ENCODE measurements at regions not wholly inside any gene's neighbourhood (a gene's known extent, or its start where the extent isn't known, plus 50 kb on each side); places are given as distances from the start of the nearest gene placed in this dataset.

DNA sequence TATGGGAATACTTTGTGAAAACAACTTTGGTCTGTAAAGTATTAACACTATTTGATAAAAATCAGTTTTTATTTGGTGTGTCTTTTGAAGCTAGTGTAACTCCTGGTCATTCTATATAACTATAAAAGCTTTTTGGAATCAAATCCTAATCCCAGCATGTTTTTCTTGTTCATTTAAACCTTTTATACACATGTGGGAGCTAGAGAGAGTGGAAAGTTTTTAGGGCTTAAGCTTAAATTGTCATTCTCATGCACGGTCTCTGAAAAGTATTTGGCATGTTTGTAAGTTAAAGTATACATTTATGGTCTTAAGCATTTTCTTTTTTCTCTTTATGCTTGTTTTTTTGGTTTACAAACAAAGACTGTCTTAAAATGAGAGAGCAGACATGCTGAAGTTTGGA is 83.4 kb upstream of the RARB start (continued):
- TF ChIP-seq, protein P1, sequence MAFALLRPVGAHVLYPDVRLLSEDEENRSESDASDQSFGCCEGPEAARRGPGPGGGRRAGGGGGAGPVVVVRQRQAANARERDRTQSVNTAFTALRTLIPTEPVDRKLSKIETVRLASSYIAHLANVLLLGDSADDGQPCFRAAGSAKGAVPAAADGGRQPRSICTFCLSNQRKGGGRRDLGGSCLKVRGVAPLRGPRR (CRISPR knock-in tag; IDR thresholded peaks at IDR 0.05), result no peak
- TF ChIP-seq NR2F6 (CRISPR knock-in tag; IDR thresholded peaks at IDR 0.05) (no peak), FOXJ3 (CRISPR knock-in tag; IDR thresholded peaks at IDR 0.05) (no peak), ZNF24 (IDR thresholded peaks at IDR 0.05) (no peak), ELF1 (tag; IDR thresholded peaks at IDR 0.05) (no peak)
- TF ChIP-seq, protein P2, sequence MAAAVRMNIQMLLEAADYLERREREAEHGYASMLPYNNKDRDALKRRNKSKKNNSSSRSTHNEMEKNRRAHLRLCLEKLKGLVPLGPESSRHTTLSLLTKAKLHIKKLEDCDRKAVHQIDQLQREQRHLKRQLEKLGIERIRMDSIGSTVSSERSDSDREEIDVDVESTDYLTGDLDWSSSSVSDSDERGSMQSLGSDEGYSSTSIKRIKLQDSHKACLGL (CRISPR knock-in tag; IDR thresholded peaks at IDR 0.05; ENCODE audit: borderline replicate concordance, poor library complexity, severe bottlenecking), result no peak

DNA sequence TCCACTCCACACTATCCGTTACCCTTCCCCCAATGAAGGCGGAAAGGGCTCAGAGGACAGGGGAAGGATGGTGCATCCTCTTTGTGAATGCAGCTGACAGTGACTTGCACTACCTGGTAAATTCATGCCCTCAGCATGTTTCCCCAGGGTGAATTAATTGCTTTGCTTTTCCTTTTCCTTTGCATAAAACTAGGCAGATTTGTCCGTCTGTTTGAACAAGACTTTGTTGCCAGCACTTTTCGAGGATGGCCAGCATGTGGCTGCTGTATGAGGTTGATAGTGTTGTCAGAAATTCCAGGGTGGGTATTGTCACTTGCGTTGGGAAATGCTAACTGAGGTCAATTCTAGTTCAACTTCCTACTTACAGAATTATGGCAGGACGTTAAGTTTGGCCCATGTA is 79.0 kb upstream of the RARB start:
- Histone ChIP-seq H4K20me1 (replicated peaks; ENCODE audit: control insufficient read depth, insufficient read depth, low read length) (no peaks in the 10 kb centered on the region), H3K36me3 (ENCODE audit: control insufficient read depth, insufficient read depth, low read length) (no peaks in the 10 kb centered on the region), H2AFZ (ENCODE audit: low read depth, low read length) (no peak overlapping the region), H3K9me1 (ENCODE audit: control insufficient read depth, insufficient read depth, low read length) (no peaks in the 10 kb centered on the region), H3K9me3 (replicated peaks; ENCODE audit: control insufficient read depth, insufficient read depth, low read depth, low read length) (0 out of 2 replicates have a peak, but pooled peaks cover 2% of the 10 kb centered on the region), H3K4me3 (no peak overlapping the region), H3K4me2 (ENCODE audit: insufficient read depth, low read length) (no peak overlapping the region), H3K79me2 (ENCODE audit: control insufficient read depth, insufficient read depth, low read length) (no peaks in the 10 kb centered on the region), H3K9ac (ENCODE audit: insufficient read depth in 1 of 2, low read depth in 2 of 2, low read length in 2 of 2) (no peak overlapping the region), H3K4me1 (replicated peaks in 1 of 2; ENCODE audit: control insufficient read depth in 2 of 2, insufficient read depth in 2 of 2, low read length in 2 of 2) (no peaks in the 10 kb centered on the region), H3K27ac (ENCODE audit: extremely low read depth, low read depth, low read length) (no peak overlapping the region), H3K27me3 (ENCODE audit: control insufficient read depth in 2 of 2, insufficient read depth in 2 of 2, low read length in 2 of 2) (no peaks in the 10 kb centered on the region)
- CTCF ChIA-PET (ENCODE audit: low intra/inter-chr PET ratio), result no interaction called here
- 0% methylated on average over 6 of the region's 6 CpGs for WGBS (ENCODE audit: insufficient coverage, low coverage, missing lambda C conversion rate)
- POLR2A ChIA-PET, result no interaction called here
- FAIRE-seq (no peak), ATAC-seq (no peak), DNase-seq (ENCODE audit: extremely low read depth in 1 of 4, low spot score in 3 of 4) (no peak)
- BruUV-seq (replicated peaks), result no TSS peak
- in situ Hi-C loops (cut with MboI) (no loop called here), intact Hi-C loops (cut with micrococcal nuclease) (no loop called here)
- TF ChIP-seq POLR2AphosphoS5 (IDR thresholded peaks at IDR 0.05; ENCODE audit: control insufficient read depth, insufficient read depth, low read depth, low read length), result no peak
- TF ChIP-seq, protein P3, sequence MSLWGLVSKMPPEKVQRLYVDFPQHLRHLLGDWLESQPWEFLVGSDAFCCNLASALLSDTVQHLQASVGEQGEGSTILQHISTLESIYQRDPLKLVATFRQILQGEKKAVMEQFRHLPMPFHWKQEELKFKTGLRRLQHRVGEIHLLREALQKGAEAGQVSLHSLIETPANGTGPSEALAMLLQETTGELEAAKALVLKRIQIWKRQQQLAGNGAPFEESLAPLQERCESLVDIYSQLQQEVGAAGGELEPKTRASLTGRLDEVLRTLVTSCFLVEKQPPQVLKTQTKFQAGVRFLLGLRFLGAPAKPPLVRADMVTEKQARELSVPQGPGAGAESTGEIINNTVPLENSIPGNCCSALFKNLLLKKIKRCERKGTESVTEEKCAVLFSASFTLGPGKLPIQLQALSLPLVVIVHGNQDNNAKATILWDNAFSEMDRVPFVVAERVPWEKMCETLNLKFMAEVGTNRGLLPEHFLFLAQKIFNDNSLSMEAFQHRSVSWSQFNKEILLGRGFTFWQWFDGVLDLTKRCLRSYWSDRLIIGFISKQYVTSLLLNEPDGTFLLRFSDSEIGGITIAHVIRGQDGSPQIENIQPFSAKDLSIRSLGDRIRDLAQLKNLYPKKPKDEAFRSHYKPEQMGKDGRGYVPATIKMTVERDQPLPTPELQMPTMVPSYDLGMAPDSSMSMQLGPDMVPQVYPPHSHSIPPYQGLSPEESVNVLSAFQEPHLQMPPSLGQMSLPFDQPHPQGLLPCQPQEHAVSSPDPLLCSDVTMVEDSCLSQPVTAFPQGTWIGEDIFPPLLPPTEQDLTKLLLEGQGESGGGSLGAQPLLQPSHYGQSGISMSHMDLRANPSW (CRISPR knock-in tag; IDR thresholded peaks at IDR 0.05), result no peak
- no peak for TF ChIP-seq SRSF7 (optimal IDR thresholded peaks at IDR 0.05; ENCODE audit: low read depth, low read length)
- no peak for TF ChIP-seq RAD21 (CRISPR knock-in tag; conservative IDR thresholded peaks at IDR 0.05 in 1 of 2, IDR thresholded peaks at IDR 0.05 in 1 of 2)
- no peak for TF ChIP-seq ZKSCAN1 (IDR thresholded peaks at IDR 0.05; ENCODE audit: low read depth, low read length)
- TF ChIP-seq NCOA4 (IDR thresholded peaks at IDR 0.05; ENCODE audit: partially characterized antibody), result no peak

Data from K562 (cell line).